Activated naive CD4-positive, alpha-beta T cell treated with Interleukin-2 at 50 U/mL for 16 hours (primary cell): ENCODE measurements at regions not wholly inside any gene's neighbourhood (a gene's known extent, or its start where the extent isn't known, plus 50 kb on each side); places are given as distances from the start of the nearest gene placed in this dataset.

Experiments used
- DNase-seq: peaks from one replicate; pipeline ENCODE4 v3.0.0-alpha.2; 2020

DNA sequence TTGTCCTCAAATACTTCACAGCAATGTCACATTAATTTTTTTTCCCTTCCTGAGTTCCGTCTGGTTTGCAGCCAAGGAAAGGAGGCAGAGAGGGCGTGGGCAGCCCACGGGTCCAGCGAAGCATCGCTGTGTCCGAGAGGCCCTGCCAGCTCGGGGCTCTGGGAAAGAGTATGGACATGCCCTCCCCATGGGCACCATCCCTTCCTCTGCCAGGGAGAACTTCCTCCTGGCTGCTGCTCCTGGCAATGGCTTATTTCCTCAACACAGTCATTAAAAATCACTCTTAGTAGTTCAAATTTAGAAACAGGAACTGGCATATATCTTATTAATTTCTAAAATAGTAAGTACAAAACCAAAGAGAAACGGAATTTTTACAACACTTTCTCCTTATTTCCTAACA, 115.4 kb downstream of the RIPK4 start:
- no peak for DNase-seq

DNA sequence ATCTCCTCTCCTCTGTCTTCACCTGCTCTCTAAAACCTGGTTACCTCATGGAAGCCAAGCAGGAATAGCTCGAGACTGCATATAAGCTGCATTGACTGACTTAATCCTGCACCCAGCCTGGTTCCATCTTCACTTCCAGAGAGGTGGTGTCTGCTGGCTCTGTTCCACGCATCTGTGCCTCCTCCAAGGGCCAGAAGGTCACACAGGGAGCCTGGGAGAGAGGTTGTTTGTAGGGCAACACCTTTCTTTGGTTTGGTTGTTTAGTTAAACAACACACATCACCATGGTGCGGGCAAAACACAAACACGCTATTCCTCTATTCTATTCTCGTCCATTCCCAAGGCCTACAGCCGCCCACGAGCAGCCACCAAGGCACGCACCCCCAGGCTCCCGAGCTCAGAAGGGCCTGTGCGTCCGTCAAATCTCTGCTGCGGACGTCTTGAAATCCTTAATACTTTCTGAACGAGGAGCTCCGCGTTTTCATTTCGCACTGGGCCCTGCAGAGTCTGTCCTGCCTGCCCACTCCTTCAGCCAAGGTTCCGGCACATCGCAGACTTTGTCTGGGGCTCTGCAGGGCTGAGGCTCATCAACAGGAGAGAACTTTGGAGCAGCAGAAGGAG, 116.2 kb downstream of the RIPK4 start:
- no peak for DNase-seq

DNA sequence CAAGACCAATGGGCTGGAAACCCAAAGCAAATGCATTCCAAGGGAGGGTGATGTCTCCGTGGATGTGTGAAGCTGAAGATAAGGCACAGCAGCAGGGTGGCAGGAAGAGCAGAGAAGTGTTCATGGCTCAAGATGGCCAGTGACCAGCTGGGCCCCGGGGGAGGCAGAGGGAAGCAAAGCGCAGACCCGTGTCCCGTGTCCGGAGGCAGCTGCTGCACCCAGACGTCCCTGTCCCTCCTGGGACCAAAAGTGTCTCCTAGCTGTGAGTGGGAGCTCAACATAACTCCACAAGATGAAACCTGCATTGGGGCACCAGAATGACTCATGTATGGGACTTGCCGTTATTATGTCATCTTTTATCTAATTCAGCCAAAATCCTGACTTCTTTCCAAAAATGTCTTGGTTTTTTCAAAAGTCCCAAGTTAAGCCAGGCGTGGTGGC, 118.2 kb downstream of the RIPK4 start:
- DNase-seq = no peak

DNA sequence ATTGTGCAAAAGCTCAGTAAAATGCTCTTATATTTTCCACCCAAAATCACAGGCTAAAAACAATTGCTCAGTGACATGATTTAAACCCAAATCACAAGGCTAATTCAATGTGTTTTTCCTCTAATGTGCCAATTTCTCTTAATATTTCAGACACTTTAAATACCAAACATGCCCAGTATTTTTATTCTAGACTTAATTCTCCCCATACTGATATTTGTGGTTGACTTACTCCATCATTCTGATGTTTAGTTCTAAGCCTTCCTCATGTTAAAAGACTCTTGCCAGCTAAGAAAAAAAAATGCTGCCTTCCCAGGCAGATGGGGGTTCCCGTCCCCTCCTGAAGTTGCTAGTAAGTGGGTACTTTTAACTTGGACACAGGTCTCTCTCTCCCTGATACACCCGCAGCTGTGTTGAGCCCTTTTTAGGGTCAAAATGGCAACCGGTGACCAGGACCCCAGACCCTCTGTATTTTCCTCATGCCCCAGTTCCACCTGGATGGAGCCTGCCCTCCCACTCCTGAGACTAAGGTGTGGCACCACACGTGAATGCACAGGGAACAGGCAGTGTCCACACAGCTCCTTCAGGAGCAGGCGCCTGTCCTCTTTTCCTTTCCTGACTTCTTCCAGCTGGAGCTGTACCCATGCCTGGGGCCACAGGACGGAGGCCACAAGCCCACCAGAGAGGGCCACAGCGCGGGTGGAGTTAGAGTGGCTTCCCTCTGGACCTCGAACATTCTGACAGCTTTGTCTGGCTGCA, 118.9 kb downstream of the RIPK4 start:
- DNase-seq = no peak

DNA sequence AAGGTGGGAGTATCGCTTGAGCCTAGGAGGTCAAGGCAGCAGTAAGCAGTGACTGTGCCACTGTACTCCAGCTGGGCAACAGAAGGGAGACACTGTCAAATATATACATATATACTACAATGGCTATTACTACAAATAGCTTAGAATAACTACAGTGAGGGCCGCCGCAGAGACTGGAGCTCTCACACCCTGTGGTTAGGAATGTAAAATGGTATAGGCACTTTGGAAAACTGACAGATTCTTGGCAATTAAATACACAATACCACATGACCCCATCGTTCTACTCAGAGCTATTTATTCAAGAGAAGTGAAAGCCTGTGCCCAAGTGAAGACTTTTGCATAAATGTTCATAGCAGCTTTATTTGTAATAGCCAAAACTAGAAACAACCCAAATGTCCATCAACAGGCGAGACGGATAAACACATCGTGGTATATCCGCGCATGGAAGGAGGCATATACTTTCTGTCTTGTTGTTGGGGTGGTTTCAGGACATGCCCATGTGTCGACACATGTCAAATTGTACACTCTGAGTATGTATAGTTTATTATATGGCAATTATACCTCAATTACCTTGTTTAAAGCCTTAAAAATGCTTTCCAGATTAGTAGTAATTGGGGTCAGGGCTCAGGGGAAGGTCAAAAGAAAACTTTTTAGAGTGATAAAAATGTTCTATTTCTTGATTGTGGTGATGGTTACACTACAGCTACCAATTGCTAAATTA, 123.4 kb downstream of the RIPK4 start:
- DNase-seq = no peak

DNA sequence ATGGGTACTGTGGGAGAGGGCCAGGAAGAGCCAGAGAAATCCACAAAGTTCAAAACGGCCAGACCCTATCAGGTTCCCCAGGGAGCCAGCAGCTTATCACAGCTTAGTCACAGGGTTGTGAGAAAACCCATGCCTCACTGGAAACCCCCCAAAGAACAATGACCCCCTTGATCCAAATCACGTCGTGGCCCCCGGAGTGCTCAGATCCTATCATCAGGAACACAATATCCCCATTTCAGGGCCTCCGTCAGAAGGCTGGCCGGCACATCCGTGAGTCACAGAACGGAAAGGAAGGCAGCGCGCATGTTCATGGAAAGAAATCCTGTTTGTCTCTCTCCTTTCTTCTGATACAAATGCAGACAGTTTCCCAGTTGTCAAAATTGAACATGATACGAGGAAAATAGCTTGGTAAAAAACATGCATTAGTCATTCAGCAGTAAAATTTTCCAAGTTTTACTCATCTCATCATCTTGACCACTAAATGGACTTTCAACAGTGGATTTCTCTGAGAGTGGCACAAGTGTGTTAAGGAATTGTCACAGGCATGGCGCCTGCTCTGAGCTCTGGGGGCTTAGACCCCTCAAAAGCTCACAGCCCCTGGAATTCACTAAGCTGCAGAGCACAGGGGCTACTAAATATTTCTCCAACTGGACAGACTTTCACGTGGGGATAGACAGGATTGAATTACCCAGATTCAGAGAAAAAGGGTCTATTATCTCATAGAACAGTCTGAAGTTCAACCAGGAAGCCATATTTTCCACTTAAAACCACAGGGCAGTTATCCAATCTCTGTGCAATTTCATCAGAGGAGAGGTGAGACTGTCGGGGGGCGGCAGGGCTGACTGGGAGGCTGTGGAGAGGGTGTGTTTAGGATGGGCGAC, 124.8 kb downstream of the RIPK4 start:
- no peak for DNase-seq

DNA sequence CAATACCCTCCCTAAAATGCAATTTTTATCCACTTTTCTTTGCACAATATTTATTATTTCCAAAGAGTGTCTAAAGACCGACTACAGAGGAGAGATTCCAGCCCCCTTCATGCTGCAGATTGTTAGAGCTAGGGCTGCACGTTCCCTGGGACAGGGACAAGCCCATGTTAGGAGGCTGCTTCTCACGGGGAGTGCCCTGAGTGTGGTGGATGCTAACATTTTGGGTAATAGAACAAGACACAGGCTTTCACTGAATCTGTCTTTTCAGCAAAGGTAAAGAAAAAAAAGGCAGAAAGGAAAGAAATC, 125.4 kb downstream of the RIPK4 start:
- DNase-seq = no peak

DNA sequence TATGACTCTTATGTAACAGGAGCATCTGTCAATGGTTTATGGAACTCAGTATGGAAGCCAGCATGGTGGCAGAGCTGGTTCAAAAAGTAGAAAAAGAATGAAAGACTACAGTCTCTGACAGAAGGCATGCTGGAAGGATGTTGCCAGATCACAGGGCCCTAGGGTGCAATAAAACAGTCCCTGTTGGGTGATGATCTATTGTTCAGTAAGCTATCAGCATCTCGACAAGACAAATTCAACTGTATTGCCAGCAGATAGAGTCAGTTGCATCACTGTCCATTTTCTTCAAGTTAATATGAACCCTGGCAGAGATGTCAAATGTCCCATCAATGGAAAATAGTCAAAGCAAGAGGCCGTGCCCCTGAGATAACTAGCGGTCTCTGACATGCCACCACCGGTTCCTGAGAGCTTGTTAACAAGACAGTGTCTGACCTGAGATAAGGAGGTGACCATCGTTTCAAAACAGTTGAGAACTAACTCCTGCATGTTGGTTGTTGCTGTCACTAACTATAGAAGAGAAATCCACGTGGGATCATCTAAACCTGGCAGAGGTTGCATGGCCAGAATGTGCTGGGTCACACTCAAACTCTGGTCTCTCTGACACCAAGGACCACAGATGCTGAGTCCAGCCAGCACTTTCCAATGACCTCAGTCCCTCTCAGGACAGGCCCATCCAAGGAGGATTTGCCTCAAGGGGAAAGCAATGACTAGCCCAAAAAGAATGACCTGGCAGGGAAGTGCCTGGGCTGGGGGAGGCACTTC, 125.9 kb downstream of the RIPK4 start:
- DNase-seq = no peak

DNA sequence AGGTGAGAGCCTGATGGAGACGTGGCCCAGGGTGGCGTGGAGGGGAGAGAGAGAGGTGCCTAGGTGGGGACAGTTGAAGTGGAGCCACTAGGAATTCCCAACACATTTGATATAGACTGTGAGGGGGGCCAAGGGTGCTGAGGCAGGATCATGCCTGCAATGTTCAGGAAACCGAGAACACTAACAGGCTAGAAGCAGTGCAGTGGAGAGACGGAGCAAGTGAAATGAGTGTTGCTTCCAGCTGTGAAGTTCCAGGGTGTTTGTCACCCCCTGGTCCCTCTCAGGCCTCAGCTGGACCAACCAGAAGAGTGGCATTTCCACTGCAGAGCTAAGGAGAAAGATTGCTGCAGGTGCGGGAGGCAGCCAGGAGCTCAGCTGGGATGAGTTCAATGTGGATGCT, 127.1 kb downstream of the RIPK4 start:
- DNase-seq = no peak

DNA sequence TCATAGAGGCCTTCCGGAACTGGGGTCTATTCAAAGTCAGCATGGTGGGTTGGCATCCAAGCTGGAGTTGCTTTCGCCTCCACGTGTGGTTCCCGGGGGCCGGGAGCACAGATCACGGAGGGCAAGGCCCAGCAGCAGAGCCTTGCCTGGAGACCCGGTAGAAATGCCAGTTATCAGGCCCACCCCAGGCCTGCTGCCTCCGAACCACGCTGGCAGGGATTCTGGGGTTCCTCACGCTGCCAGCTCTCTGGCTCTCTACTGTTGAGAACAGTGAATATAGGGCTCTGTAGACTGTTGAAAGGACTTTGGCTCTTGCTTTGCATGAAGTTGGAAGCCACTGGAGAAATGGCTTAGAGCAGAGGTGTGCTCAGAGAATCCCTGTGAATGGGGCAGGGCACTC, 127.5 kb downstream of the RIPK4 start:
- no peak for DNase-seq

DNA sequence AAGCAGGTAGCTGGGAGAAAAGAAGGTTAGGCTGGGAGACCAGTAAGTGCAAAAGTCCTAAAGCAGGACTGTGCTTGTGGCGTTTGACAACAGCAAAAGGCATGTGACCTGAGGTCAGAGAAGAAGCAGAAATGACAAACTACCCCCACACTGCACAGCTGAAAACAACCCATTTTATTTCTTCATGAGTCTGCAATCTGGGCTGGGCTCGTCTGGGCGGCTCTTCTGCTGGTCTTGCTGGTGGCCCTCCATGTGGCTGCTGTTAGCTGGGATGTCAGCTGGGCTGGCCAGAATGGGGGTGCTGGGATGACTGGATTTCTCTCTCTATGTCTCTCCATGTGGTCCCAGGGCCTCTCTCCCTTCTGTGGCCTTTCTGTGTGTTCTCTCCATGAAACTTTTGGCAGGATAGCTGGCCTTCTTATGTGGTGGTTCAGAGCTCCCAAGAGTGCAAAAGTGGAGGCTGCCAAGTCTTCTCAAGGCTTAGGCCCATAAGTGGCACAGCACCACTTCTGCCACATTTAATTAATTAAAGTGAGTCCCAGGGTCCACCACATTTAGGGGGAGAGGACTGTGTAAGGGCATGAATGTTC, 128.6 kb downstream of the RIPK4 start:
- DNase-seq = no peak

DNA sequence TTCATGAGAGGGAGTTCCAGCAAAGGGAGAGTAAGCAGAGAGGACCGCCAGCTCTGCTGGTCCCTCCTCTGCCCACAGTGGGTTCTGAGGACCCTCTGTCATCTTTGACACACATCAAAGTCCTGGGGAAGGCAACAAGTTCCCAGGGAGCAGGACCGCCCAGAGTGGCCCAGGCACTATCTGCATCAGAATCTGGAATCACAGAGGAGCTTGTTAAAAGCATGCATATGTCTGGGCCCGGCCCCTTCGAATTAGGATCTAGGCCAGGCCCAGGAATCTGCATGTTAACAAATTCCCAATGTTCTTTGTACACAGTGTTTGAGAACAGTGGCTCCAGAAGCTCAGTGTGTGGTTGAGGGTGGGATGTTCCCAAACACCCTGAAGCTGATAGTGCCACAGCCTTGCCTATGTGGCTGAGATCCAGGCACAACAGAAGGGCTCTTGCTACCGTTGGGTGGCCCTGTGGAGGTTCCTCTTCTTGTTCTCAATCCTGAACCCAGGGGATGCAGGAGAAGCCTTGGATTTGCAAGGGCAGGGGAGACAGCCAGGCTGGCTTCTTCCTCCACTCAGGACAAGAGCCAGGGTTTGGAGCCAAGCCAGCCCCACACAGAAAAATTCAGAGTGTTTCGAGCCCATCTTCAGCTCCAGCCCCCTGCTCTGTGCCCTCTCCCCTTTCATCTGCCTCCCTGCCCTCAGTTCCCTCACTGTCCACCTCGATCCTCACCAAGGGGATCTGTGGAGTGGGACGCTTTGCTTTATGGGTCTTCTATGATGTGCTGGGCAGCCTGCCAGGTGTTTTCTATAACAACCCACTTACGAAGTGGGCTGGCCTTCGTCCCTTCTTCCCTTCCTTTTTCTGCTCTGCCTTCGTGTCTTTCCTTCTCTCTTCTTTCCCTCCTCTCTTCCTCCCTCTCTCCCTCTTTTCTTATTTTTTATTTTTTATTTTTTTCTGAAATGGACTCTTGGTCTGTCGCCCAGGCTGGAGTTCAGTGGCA, 129.0 kb upstream of the TMPRSS2 start:
- DNase-seq = no peak

DNA sequence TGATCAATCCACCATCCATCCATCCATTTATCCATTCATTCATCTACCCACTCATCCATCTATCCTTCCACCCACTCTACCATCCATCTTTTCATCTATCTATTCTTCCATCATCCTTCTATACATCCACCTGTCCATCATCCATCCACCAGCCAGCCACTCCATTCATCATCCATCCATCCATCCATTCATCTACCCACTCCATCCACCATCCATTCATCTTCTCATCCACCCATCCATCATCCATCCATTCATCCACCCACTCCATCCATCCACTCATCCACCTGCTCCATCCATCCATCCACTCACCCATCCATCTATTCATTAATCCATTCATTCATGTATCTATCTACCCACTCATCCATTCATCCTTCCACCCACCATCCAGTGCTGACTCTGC, 127.9 kb upstream of the TMPRSS2 start:
- no peak for DNase-seq

DNA sequence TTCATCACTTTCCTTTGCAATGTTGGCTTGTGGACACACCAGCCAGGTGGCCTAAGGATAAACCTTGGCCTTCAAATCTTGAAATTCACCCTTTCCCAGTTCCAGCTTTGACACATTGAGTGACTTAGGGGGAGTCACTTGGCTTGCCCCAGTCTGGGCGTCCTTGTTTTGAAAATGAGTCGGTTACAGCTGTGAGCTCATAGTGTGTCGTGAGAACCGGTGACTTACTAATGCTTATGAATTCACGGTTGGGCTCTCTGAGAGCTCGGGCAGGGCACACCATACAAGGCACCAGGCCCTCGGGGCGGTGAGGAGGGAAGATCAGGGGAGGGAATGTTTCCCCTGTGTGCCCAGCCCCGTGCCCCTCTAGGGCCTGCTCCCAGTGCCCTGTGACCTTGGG, 126.9 kb upstream of the TMPRSS2 start:
- no peak for DNase-seq

DNA sequence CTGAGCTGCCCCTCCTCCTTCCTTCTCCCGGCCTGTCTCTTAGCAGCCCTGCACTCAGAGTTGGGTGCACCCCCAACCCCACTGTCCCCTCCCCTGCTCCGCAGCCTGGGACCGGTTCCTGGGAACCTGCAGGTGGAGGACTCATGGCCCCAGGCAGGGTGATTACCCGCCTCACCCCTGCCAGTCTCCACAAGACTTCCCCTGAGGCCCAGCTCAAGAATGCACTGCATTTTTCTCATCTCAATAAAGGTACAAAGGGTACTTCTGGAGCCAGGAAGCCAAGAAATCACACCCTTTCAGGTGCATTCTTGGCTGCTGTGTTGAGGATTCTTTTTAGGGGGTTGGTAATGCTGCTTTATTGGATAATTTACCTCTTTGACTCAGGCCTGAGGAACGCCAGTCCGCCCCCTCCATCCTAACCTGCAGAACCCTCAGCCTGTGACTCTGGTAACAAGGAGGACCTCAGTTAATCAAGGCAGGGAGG, 126.3 kb upstream of the TMPRSS2 start:
- DNase-seq = no peak

DNA sequence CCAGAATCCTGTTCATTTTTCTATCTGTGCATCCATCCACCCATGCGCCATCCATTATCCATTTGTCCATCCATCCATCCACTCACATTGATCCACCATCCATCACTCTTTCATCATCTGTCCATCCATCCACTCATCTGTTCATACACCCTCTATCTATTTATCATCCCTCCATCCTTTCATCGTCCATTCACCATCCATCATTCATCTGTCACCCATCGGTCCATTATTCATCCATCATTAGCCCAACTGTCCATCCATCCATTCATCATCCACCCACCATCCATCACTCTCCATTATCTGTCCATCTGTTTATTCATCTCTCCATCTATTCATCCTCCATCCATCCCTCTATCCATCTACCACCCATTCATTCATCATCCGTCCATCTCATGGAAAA, 125.7 kb upstream of the TMPRSS2 start:
- DNase-seq = no peak

DNA sequence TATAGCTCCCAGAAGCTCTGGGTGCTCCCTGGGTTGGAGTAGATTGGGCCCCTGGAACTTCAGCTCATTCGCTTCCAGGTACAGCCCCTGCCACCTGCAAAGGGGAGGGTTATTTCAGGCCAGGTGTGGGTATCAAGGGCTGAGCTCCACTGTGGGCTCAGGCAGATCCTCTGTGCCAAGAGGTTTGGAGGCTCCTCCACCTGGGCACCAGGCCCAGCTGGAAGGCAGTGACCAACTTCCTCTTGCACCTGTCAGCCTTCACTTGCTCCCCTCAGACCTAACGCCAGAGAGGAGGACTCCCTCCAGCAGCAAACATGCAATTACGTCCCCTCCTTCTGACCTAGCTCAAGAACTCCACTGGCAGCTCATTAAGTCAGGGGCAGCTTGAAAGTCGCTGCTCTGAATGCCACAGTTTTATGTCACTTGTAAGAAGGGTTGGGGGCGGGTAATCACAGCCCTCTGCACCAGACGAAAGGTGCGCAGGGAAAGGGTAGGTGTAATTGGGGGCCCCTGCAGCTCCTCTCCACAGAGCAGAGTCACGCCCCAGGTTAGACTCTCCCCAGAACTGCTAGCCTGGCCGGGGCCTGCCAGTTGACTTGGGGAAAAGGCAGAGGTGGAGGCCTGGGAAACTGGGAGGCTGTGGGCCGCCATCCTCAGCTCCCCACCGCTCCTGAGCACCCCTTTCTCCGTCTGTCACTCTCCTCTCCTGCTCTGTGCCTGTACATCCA, 125.0 kb upstream of the TMPRSS2 start:
- DNase-seq = no peak

DNA sequence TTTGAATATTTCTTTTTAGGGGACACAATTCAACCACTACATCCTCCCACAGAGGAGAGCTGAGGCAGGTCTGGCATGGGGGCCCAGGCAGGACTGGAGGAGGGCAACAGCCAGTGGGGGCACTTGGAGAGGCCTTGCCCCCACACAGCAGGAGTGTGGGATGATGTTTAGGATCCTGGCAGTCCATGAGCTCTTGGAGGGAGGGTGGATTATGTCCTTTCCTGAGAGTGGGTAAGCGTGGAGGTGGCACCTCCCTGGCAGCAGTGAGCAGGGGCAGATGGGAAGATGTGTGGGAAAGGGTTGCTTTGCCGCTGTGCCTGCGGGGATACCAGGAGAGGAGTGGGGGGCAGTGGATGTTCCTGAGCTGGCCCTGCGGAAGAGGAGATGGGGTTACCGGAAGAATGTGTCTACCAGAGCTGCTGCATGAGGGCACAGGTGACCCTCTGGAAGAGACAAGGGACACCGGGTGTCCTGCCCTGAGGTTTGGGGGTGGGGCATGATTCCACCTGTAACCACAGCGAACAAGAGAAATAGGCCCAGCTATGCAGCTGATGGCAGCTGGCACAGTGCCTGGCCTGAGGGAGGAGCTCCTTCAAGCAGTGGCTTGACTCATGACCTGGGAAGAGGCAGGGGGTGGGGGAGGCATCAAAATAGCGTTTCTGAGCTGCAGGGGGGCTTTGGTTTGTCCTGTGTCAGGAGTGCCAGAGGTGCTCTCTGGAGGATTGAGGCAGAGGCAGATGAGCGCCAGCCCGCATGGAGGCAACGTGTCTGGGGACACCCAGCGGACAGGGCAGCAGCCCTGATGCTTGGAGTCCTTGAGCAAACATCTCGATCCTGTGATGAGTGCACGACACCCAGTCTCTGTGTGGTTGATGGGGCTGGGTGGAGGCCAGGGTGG, 123.9 kb upstream of the TMPRSS2 start:
- no peak for DNase-seq

DNA sequence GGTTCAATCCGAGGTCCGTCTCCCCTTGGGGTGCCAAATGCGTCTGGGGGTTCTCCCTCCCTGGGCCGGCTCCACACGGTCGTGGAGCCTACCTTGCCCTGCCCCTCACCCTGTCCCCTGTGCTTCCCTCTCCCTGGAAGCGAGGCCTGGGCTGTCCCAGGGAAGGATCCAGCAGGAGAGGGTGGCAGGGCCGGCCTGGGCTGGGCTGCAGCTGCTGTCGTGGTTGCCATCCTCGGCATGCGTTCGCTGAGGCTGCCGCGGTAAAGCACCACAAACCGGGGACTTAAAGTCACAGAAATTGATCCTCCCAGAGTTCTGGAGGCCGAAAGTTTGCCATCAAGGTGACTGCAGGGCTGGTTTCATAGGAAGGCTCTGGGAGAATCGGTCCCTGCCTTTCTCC, 123.0 kb upstream of the TMPRSS2 start:
- no peak for DNase-seq
